ENCODE measurements at regions not wholly inside any gene's neighbourhood (a gene's known extent, or its start where the extent isn't known, plus 50 kb on each side); places are given as distances from the start of the nearest gene placed in this dataset.

DNA sequence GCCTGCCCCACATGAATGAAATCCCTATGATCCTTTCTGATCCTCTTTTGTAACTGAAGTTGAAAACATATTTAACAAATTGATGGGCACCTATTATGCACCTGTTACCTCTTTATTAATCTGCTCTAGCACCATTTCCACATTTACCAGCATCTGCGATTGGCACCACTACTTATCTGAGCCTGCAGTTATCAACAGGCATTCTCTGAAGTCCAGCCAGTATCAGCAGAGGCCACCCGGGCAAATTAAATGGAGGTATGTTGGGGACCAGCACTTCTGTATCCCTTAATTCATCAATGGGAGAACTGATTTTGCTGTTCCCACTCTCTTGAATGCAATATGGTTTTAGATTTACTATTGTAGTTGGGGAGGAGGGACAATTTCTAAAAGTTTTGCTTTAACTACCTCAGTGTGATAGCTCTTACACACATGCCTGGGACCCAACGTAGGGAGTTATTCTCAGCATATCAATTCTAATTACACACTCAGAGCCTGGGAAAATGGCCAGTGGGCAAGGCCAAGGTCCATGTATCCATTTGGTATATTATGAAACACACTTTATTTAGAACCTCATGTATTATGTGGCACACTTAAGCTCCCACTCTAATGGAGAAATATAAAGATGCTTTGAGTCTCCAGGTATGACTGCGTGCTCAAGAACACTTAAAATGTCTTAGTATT, 1927.1 kb upstream of the PCDH7 start:
- H3K4me3 ChIP-seq (ENCODE audit: low read depth, low read length), result no peak overlapping the region
- DNase-seq (ENCODE audit: low read depth), result no peak
- no peak for TF ChIP-seq CTCF (IDR thresholded peaks at IDR 0.05; ENCODE audit: insufficient read depth, low read depth, low read length)

- H3K4me3 ChIP-seq (ENCODE audit: low read depth, low read length), result no peak overlapping the region
- TF ChIP-seq CTCF (IDR thresholded peaks at IDR 0.05; ENCODE audit: insufficient read depth, low read depth, low read length), result no peak
- no peak for DNase-seq (ENCODE audit: low read depth)
These were observed 1920.5 kb upstream of the PCDH7 start for GRCh38 chr4:28799696-28800095.

DNA sequence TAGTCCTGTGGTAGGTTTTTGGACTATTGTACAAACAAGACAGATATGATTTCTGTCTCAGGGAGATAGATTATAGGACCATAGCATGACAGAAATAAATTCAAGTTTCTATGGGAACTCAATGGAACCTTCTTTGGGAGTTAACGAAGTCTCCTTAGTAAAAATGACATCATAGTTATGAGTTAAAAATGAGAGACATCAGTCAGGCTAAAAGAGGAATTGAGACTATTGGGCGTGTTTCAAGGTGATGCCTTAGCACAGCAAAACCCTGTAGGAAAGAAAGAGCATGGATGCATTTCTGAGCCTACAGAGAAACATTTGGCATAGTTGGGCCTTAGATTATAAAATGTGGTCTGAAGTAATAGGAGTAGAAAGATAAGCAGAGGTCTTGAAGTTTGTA, 1909.1 kb upstream of the PCDH7 start:
- no peak for DNase-seq (ENCODE audit: low read depth)

DNA sequence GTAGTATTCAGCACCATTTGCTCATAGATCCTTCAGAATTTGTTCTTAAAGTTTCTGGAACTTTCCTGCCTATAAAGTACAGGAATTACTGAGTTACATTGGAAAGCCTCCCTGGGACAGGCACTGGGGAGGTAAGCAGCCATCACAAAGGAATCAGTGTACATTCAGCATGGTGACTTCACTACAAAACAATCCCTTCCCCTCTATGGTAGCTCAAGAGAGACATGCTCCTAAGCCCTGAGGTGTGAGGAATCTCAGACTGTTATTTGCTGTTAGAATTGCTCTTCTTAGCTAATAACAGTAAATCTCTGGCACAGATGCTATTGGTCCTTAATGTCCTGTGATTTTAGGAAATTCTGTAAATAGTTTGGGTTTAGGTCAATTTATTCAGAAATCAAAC, 1898.0 kb upstream of the PCDH7 start:
- H3K4me3 ChIP-seq (ENCODE audit: low read depth, low read length), result no peak overlapping the region
- no peak for TF ChIP-seq CTCF (IDR thresholded peaks at IDR 0.05; ENCODE audit: insufficient read depth, low read depth, low read length)
- DNase-seq (ENCODE audit: low read depth), result no peak

More for the DNA sequence above, 1909.1 kb upstream of the PCDH7 start:
- TF ChIP-seq CTCF (IDR thresholded peaks at IDR 0.05; ENCODE audit: insufficient read depth, low read depth, low read length), result no peak
- H3K4me3 ChIP-seq (ENCODE audit: low read depth, low read length), result no peak overlapping the region

- no peak for TF ChIP-seq CTCF (IDR thresholded peaks at IDR 0.05; ENCODE audit: insufficient read depth, low read depth, low read length)
- no peak overlapping the region for H3K4me3 ChIP-seq (ENCODE audit: low read depth, low read length)
- no peak for DNase-seq (ENCODE audit: low read depth)
These were observed 1892.3 kb upstream of the PCDH7 start for GRCh38 chr4:28827866-28828265.

- no peak for DNase-seq (ENCODE audit: low read depth)
- TF ChIP-seq CTCF (IDR thresholded peaks at IDR 0.05; ENCODE audit: insufficient read depth, low read depth, low read length), result no peak
- H3K4me3 ChIP-seq (ENCODE audit: low read depth, low read length), result no peak overlapping the region
These were observed 1888.3 kb upstream of the PCDH7 start for GRCh38 chr4:28831867-28832266.

DNA sequence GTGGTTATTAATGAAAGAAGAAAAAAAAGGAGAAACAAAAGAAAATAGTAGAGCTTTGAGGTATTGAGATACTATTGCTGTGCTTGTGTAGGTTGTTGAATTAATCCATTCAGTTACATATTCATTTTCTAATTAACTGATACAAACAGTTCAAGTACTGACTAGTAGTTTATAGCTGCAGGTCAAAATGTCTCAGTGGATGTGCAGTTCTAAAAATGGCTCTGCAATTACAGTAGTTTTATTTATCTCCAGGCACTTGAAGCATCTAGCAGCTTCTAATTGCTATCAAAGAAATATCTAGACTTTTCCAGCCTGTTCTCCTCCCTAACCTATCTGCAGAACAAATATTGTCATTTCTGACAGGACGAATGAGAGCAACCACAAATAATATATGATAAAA, 1887.7 kb upstream of the PCDH7 start:
- no peak for DNase-seq (ENCODE audit: low read depth)
- no peak for TF ChIP-seq CTCF (IDR thresholded peaks at IDR 0.05; ENCODE audit: insufficient read depth, low read depth, low read length)
- no peak overlapping the region for H3K4me3 ChIP-seq (ENCODE audit: low read depth, low read length)
